ENCODE measurements at regions not wholly inside any gene's neighbourhood (a gene's known extent, or its start where the extent isn't known, plus 50 kb on each side); places are given as distances from the start of the nearest gene placed in this dataset.

DNA sequence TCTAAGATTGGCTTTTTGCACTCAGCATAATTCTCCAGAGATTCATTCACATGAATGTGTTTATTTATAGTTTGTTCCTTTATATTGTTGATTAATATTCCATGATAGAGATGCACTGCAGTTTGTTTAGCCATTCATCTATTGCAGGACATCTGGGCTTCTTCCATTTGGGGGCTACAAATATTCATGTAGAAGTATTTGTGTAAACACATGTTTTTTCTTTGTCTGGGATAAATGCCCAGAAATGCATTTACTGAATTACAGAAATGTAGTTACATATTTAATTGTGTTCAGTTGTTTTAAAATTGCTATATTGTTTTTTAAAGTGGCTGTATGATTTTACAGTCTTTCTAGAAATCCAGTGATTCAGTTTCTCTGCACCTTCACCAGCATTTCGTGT, 635.0 kb downstream of the ZIC1 start:
- Histone ChIP-seq H3K4me1 (ENCODE audit: control insufficient read depth, insufficient read depth, low read length) (no peaks in the 10 kb centered on the region), H3K9me3 (ENCODE audit: control insufficient read depth, insufficient read depth, low read depth, low read length) (no peaks in the 10 kb centered on the region), H3K27ac (ENCODE audit: low read length) (no peak overlapping the region), H3K36me3 (ENCODE audit: control insufficient read depth, insufficient read depth, low read length) (no peaks in the 10 kb centered on the region), H3K4me3 (ENCODE audit: low read depth in 2 of 2, low read length in 2 of 2) (no peak overlapping the region), H3K27me3 (ENCODE audit: control insufficient read depth, insufficient read depth, low read length) (no peaks in the 10 kb centered on the region)
- BruUV-seq (replicated peaks): no TSS peak
- ChIA-PET POLR2A (no interaction called here), CTCF (no interaction called here)
- in situ Hi-C loops (cut with HindIII; ENCODE audit: low pct_unique_long_range_greater_than_20kb, low sequenced_read_pairs): no loop called here
- intact Hi-C loops (cut with micrococcal nuclease; ENCODE audit: unreplicated experiment): no loop called here
- TF ChIP-seq TCF7L2 (IDR thresholded peaks at IDR 0.05; ENCODE audit: low read depth, low read length): no peak
- no peak for TF ChIP-seq CTCF (IDR thresholded peaks at IDR 0.05)
- no peak for TF ChIP-seq SIN3A (IDR thresholded peaks at IDR 0.05; ENCODE audit: borderline replicate concordance, insufficient read depth, low read depth, low read length)
- no peak for TF ChIP-seq POLR2AphosphoS5 (IDR thresholded peaks at IDR 0.05; ENCODE audit: low read depth, low read length)
- ATAC-seq (no peak), DNase-seq (ENCODE audit: low read depth, low spot score) (no peak)

DNA sequence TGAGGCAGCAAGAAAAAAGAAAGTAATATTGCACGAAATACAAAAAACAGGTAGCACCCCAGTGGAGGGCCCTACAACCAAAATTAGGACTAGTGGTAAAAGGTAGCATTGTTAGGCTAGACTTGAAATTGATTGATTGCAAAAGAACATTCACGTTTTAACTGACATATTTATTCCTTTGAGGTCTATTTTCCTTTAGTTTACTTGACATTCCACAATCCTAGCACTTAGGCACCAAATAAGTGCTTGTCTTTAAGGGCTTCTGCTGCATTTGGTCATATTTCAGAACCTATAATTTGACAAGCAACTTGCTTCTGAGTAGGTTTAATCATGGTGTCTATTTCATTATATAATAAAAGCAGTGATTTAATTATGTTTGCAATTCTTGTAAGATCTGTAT, 642.7 kb upstream of the AGTR1 start:
- H3K4me1 ChIP-seq (ENCODE audit: control insufficient read depth, insufficient read depth, low read length): no peaks in the 10 kb centered on the region
- TF ChIP-seq SIN3A (IDR thresholded peaks at IDR 0.05; ENCODE audit: borderline replicate concordance, insufficient read depth, low read depth, low read length) (no peak), TCF7L2 (IDR thresholded peaks at IDR 0.05; ENCODE audit: low read depth, low read length) (no peak), REST (IDR thresholded peaks at IDR 0.05; ENCODE audit: insufficient read depth in 1 of 2, low read depth in 2 of 2, low read length in 1 of 2) (no peak), POLR2AphosphoS5 (IDR thresholded peaks at IDR 0.05; ENCODE audit: low read depth, low read length) (no peak), CTCF (IDR thresholded peaks at IDR 0.05) (no peak)
- no peaks in the 10 kb centered on the region for H3K27me3 ChIP-seq (ENCODE audit: control insufficient read depth, insufficient read depth, low read length)
- H3K4me3 ChIP-seq (ENCODE audit: low read depth in 2 of 2, low read length in 2 of 2): no peak overlapping the region
- no peak overlapping the region for H3K27ac ChIP-seq (ENCODE audit: low read length)
- POLR2A ChIA-PET: no interaction called here
- no TSS peak for BruUV-seq (replicated peaks)
- intact Hi-C loops (cut with micrococcal nuclease; ENCODE audit: unreplicated experiment): no loop called here
- CTCF ChIA-PET: no interaction called here
- in situ Hi-C loops (cut with HindIII; ENCODE audit: low pct_unique_long_range_greater_than_20kb, low sequenced_read_pairs): no loop called here
- no peak for ATAC-seq
- H3K9me3 ChIP-seq (ENCODE audit: control insufficient read depth, insufficient read depth, low read depth, low read length): peaks cover 3% of the 10 kb centered on the region; the same call in 1 of the 2 replicates
- DNase-seq (ENCODE audit: low read depth, low spot score): no peak
- no peaks in the 10 kb centered on the region for H3K36me3 ChIP-seq (ENCODE audit: control insufficient read depth, insufficient read depth, low read length)

Measured in Panc1 (cell line).